Stimulated activated naive CD4-positive, alpha-beta T cell (primary cell): ENCODE measurements at regions not wholly inside any gene's neighbourhood (a gene's known extent, or its start where the extent isn't known, plus 50 kb on each side); places are given as distances from the start of the nearest gene placed in this dataset.

ENCODE experiments used
- DNase-seq, 6 experiments: peaks; one replicate each; lab custom pipeline; 2025; lab: John Stamatoyannopoulos, UW

GRCh38 chr5:5009240-5009639, 130.9 kb upstream of the ADAMTS16 start:
- no peak for DNase-seq

GRCh38 chr5:5011151-5011550, 129.0 kb upstream of the ADAMTS16 start:
- DNase-seq = no peak

GRCh38 chr5:5014586-5015235, 125.4 kb upstream of the ADAMTS16 start:
- no peak for DNase-seq

- DNase-seq = no peak
Measured at GRCh38 chr5:5017827-5018577, 122.1 kb upstream of the ADAMTS16 start.

GRCh38 chr5:5018578-5018970, 121.6 kb upstream of the ADAMTS16 start:
- no peak for DNase-seq

GRCh38 chr5:5021436-5021835, 118.7 kb upstream of the ADAMTS16 start:
- DNase-seq = no peak

GRCh38 chr5:5025098-5025773, 114.9 kb upstream of the ADAMTS16 start:
- DNase-seq = no peak

- DNase-seq = no peak
Measured at GRCh38 chr5:5025774-5026408, 114.2 kb upstream of the ADAMTS16 start.

GRCh38 chr5:5026409-5026785, 113.7 kb upstream of the ADAMTS16 start:
- DNase-seq = no peak

GRCh38 chr5:5031665-5032064, 108.5 kb upstream of the ADAMTS16 start:
- DNase-seq = no peak

GRCh38 chr5:5037674-5038073, 102.5 kb upstream of the ADAMTS16 start:
- no peak for DNase-seq

GRCh38 chr5:5039918-5040317, 100.2 kb upstream of the ADAMTS16 start:
- no peak for DNase-seq

- no peak for DNase-seq
Measured at GRCh38 chr5:5040712-5041111, 99.4 kb upstream of the ADAMTS16 start.

- no peak for DNase-seq
Measured at GRCh38 chr5:5042806-5043205, 97.3 kb upstream of the ADAMTS16 start.

- DNase-seq = no peak
Measured at GRCh38 chr5:5043346-5043745, 96.8 kb upstream of the ADAMTS16 start.

- no peak for DNase-seq
Measured at GRCh38 chr5:5044247-5044840, 95.8 kb upstream of the ADAMTS16 start.

GRCh38 chr5:5046680-5047502, 93.2 kb upstream of the ADAMTS16 start:
- no peak for DNase-seq

GRCh38 chr5:5050801-5051200, 89.3 kb upstream of the ADAMTS16 start:
- no peak for DNase-seq

GRCh38 chr5:5055712-5056111, 84.4 kb upstream of the ADAMTS16 start:
- DNase-seq = no peak

GRCh38 chr5:5061836-5062235, 78.3 kb upstream of the ADAMTS16 start:
- DNase-seq = no peak

- no peak for DNase-seq
Measured at GRCh38 chr5:5062525-5063302, 77.4 kb upstream of the ADAMTS16 start.
